Ishikawa (cell line): ENCODE measurements at regions not wholly inside any gene's neighbourhood (a gene's known extent, or its start where the extent isn't known, plus 50 kb on each side); places are given as distances from the start of the nearest gene placed in this dataset.

Experiments used
- CEBPB ChIP-seq: IDR thresholded peaks from 2 replicates; pipeline ENCODE4 v1.6.1; 2012
- CREB1 ChIP-seq: IDR thresholded peaks from 2 replicates; pipeline ENCODE4 v1.6.1; 2012; ENCODE audit warnings: low read depth
- EGR1 ChIP-seq: IDR thresholded peaks from 2 replicates; pipeline ENCODE4 v1.6.1; 2012
- EP300 ChIP-seq: IDR thresholded peaks from 2 replicates; pipeline ENCODE4 v1.6.1; 2012; ENCODE audit warnings: borderline replicate concordance
- FOXM1 ChIP-seq: IDR thresholded peaks from 2 replicates; pipeline ENCODE4 v1.6.1; 2012; ENCODE audit warnings: low read depth, borderline replicate concordance
- NFIC ChIP-seq: IDR thresholded peaks from 2 replicates; pipeline ENCODE4 v1.6.1; 2012
- RAD21 ChIP-seq: IDR thresholded peaks from 2 replicates; pipeline ENCODE4 v1.6.1; 2012; ENCODE audit warnings: low read depth
- TAF1 ChIP-seq: IDR thresholded peaks from 2 replicates; pipeline ENCODE4 v1.6.1; 2012; ENCODE audit warnings: low read depth, mild to moderate bottlenecking
- TCF12 ChIP-seq: IDR thresholded peaks from 2 replicates; pipeline ENCODE4 v1.6.1; 2012; ENCODE audit warnings: low read depth
- TEAD4 ChIP-seq: IDR thresholded peaks from 2 replicates; pipeline ENCODE4 v1.6.1; 2012
- YY1 ChIP-seq: IDR thresholded peaks from 2 replicates; pipeline ENCODE4 v1.6.1; 2012; ENCODE audit warnings: low read depth
- ZBTB7A ChIP-seq: IDR thresholded peaks from 2 replicates; pipeline ENCODE4 v1.6.1; 2012; ENCODE audit warnings: low read depth
- TF ChIP-seq, protein P1 (sequence below): IDR thresholded peaks from 2 replicates; pipeline ENCODE4 v1.6.1; 2012; ENCODE audit warnings: low read depth, mild to moderate bottlenecking
- TF ChIP-seq, protein P2 (sequence below): IDR thresholded peaks from 2 replicates; pipeline ENCODE4 v1.6.1; 2012
- TF ChIP-seq, protein P3 (sequence below): IDR thresholded peaks from 2 replicates; pipeline ENCODE4 v1.6.1; 2012

DNA sequence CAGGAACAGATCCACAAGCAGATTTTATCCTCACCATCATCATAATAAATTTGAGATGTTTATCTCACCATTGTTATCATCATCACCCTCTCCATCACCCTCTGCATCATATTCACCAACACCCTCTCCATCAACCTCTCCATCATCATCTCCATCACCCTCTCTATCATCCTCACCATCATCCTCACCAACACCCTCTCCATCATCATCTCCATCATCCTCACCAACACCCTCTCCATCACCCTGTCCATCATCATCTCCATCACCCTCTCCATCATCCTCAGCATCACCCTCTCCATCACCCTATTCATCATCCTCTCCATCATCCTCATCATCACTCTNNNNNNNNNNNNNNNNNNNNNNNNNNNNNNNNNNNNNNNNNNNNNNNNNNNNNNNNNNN is 567.0 kb upstream of the SGCD start:
- TF ChIP-seq EGR1: no peak
- TF ChIP-seq, protein P1, sequence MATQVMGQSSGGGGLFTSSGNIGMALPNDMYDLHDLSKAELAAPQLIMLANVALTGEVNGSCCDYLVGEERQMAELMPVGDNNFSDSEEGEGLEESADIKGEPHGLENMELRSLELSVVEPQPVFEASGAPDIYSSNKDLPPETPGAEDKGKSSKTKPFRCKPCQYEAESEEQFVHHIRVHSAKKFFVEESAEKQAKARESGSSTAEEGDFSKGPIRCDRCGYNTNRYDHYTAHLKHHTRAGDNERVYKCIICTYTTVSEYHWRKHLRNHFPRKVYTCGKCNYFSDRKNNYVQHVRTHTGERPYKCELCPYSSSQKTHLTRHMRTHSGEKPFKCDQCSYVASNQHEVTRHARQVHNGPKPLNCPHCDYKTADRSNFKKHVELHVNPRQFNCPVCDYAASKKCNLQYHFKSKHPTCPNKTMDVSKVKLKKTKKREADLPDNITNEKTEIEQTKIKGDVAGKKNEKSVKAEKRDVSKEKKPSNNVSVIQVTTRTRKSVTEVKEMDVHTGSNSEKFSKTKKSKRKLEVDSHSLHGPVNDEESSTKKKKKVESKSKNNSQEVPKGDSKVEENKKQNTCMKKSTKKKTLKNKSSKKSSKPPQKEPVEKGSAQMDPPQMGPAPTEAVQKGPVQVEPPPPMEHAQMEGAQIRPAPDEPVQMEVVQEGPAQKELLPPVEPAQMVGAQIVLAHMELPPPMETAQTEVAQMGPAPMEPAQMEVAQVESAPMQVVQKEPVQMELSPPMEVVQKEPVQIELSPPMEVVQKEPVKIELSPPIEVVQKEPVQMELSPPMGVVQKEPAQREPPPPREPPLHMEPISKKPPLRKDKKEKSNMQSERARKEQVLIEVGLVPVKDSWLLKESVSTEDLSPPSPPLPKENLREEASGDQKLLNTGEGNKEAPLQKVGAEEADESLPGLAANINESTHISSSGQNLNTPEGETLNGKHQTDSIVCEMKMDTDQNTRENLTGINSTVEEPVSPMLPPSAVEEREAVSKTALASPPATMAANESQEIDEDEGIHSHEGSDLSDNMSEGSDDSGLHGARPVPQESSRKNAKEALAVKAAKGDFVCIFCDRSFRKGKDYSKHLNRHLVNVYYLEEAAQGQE: no peak
- no peak for TF ChIP-seq ZBTB7A
- TF ChIP-seq TEAD4: no peak
- TF ChIP-seq YY1: no peak

DNA sequence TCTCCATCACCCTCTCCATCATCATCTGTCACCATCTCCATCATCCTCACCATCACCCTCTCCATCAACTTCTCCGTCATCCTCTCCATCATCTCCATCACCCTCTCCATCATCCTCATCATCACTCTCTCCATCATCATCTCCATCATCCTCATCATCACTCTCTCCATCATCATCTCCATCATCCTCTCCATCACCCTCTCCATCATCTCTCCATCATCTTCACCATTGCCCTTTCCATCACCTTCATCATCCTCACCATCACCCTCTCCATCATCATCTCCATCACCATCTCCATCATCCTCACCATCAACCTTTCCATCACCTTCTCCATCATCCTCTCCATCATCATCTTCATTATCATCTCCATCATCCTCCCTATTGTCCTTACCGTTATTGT is 565.5 kb upstream of the SGCD start:
- no peak for TF ChIP-seq ZBTB7A
- TF ChIP-seq FOXM1: no peak
- no peak for TF ChIP-seq TEAD4

DNA sequence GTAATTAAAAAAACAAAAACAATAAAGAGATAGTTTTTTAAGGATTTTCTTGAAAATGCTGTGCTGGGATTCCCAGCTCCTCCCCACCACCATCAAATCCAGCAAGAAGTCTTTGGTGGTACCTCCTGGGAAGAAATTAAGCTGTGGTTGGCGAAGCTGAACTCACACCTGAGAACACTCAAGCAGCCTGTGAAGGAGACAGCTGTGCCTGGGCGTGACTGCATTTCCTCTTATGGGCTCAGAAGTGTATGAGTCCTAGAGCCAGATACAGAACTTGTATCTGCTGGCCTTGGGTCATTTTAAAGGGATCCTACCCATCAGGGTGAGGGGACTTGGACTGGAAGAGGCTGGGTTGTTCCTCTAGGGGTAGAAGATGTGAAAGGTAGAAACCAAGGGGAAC is 561.2 kb upstream of the SGCD start:
- TF ChIP-seq YY1: no peak
- TF ChIP-seq RAD21: no peak
- TF ChIP-seq TAF1: no peak
- TF ChIP-seq CEBPB: no peak
- TF ChIP-seq, protein P2, sequence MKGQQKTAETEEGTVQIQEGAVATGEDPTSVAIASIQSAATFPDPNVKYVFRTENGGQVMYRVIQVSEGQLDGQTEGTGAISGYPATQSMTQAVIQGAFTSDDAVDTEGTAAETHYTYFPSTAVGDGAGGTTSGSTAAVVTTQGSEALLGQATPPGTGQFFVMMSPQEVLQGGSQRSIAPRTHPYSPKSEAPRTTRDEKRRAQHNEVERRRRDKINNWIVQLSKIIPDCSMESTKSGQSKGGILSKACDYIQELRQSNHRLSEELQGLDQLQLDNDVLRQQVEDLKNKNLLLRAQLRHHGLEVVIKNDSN: no peak
- TF ChIP-seq TCF12: no peak
- TF ChIP-seq, protein P1: no peak
- TF ChIP-seq TEAD4: no peak
- no peak for TF ChIP-seq EP300
- no peak for TF ChIP-seq FOXM1
- TF ChIP-seq NFIC: no peak
- TF ChIP-seq, protein P3, sequence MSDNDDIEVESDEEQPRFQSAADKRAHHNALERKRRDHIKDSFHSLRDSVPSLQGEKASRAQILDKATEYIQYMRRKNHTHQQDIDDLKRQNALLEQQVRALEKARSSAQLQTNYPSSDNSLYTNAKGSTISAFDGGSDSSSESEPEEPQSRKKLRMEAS: no peak
- no peak for TF ChIP-seq CREB1
- no peak for TF ChIP-seq EGR1
- TF ChIP-seq ZBTB7A: no peak

DNA sequence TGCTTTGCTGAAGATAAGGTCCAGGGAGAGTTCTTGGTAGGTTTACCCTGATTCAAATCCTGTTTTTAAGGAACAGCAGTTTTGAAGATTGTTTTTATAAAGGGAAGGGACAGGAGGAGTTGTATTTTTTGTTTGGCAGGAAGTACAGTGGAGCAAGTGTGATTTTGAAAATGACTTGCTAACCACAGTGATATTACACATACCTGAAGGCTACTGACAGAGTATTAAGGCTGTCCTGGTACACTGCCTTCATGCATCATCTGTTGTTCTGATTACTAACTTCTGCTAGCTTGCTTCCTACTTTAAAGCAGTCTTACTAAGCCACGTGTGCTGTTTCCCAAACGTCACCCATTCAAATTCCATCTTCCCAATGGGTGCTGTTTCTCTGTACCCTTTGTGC is 559.5 kb upstream of the SGCD start:
- TF ChIP-seq TAF1 (no peak), TEAD4 (no peak), YY1 (no peak)

DNA sequence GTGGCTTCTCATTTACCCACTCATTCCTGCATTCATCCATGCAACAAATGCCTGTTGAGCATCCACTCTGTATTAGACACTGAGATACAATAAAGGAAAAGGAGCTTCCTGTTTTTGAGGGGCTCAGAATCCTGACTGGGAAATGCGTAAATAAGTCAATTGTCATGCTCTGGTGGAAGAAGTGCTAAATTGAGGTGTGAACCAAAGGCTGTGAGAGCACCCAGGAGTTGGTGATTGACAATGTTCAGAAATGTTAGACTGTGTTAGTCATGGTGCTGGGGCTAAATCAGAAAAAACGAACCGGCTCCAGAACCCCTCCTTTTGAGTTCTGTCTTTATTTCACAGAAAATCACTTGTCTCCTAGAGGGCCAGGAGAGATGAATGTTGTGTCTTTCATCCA is 558.6 kb upstream of the SGCD start:
- TF ChIP-seq, protein P1: no peak
- TF ChIP-seq EGR1 (no peak), CEBPB (no peak), ZBTB7A (no peak)

DNA sequence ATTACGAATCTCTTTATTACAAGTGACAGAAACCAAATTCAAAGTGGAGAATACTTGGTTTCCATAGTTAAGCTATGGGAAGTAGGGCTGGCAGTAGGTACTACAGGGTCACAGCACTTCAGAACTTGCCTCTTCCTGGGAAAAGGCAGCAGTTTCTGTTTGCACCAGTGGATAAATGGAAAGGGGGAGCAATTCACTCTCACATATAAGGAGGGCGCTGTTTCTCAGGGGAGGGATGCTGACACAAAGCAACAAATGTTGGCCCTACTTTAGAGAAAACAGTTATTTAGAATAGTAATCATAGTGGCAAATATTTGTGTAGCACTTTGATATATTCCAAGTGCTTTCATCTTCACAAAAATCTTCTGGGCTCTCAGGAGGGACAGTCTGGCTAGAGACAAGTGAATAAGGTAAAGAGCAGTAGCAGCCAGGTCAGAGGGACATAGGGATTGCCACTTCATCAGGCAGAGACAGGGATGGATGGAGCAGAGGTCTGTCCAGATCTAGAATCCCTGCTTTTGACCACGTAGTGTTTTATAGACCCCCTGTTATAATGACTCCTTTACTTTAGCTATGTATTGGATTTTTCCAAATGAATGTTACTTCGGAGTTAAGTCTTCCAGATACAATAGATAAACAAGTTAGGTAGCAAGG is 554.8 kb upstream of the SGCD start:
- TF ChIP-seq CEBPB: no peak
- TF ChIP-seq, protein P3: no peak
- TF ChIP-seq TEAD4: no peak
- no peak for TF ChIP-seq CREB1
- TF ChIP-seq TCF12: no peak
- TF ChIP-seq FOXM1: no peak
- TF ChIP-seq YY1: no peak
- TF ChIP-seq, protein P2: no peak
- no peak for TF ChIP-seq TAF1
- no peak for TF ChIP-seq RAD21
- no peak for TF ChIP-seq ZBTB7A
- TF ChIP-seq EP300: no peak
